A673 (cell line): ENCODE measurements at regions not wholly inside any gene's neighbourhood (a gene's known extent, or its start where the extent isn't known, plus 50 kb on each side); places are given as distances from the start of the nearest gene placed in this dataset.

Source experiments
- BruUV-seq: library from RNA; stranded (reverse); fragments of 400-500 nt; replicated peaks from 2 replicates; lab custom pipeline; 2021; lab: Mats Ljungman, UMichigan
- CTCF ChIA-PET: fragments of 300-600 bp; sonication (Branson Sonifier 250); formaldehyde crosslinking; loops from one replicate; lab custom pipeline; 2022; ENCODE audit warnings: antibody characterized with exemption; lab: Charles Lee
- POLR2A ChIA-PET: fragments of 300-600 bp; sonication (Branson Sonifier 250); formaldehyde crosslinking; loops from one replicate; lab custom pipeline; 2022; ENCODE audit warnings: antibody characterized with exemption; ENCODE audit not compliant: low non-redundant PET; lab: Charles Lee
- DNase-seq: peaks from one replicate; pipeline ENCODE4 v3.0.0-alpha.2; 2015; ENCODE audit warnings: low spot score
- H3K27ac ChIP-seq: fragments of 200-600 bp; sonication (generic); 2 replicates; pipeline ENCODE4 v1.5.1; 2016; ENCODE audit warnings: mixed run types, low read depth, mild to moderate bottlenecking, mixed read lengths, antibody characterized with exemption, low read length; ENCODE audit not compliant: poor library complexity, severe bottlenecking
- H3K27me3 ChIP-seq: fragments of 200-600 bp; sonication (generic); replicated peaks from 2 replicates; pipeline ENCODE4 v1.6.1; 2017; ENCODE audit warnings: mixed run types, low read depth, mild to moderate bottlenecking, mixed read lengths, antibody characterized with exemption, low read length; ENCODE audit not compliant: insufficient read depth, poor library complexity
- H3K36me3 ChIP-seq: fragments of 200-600 bp; sonication (generic); 2 replicates; pipeline ENCODE4 v1.6.1; 2016; ENCODE audit warnings: mixed run types, mild to moderate bottlenecking, mixed read lengths, antibody characterized with exemption, low read length; ENCODE audit not compliant: insufficient read depth, poor library complexity, severe bottlenecking
- H3K4me1 ChIP-seq: fragments of 200-600 bp; sonication (generic); 2 replicates; pipeline ENCODE4 v1.6.1; 2017; ENCODE audit warnings: mixed run types, mild to moderate bottlenecking, mixed read lengths, antibody characterized with exemption, low read length; ENCODE audit not compliant: insufficient read depth, poor library complexity, severe bottlenecking
- H3K4me3 ChIP-seq: fragments of 200-600 bp; sonication (generic); 2 replicates; pipeline ENCODE4 v1.5.1; 2016; ENCODE audit warnings: low read depth, mixed run types, mild to moderate bottlenecking, mixed read lengths, low read length; ENCODE audit not compliant: poor library complexity, severe bottlenecking
- H3K9me3 ChIP-seq: fragments of 200-600 bp; sonication (generic); 2 replicates; pipeline ENCODE4 v1.6.1; 2016; ENCODE audit warnings: mixed run types, low read depth, mild to moderate bottlenecking, mixed read lengths, antibody characterized with exemption, low read length; ENCODE audit not compliant: poor library complexity, severe bottlenecking
- CTCF ChIP-seq: fragments of 300-800, 200-600 bp; sonication (generic); conservative IDR thresholded peaks from 2 replicates; pipeline ENCODE4 v1.5.1; 2017; ENCODE audit warnings: low read depth, mild to moderate bottlenecking, antibody characterized with exemption, low read length, moderate library complexity, mixed read lengths
- EZH2 ChIP-seq: fragments of 200-600 bp; sonication (generic); IDR thresholded peaks from 2 replicates; pipeline ENCODE4 v1.6.1; 2017; ENCODE audit warnings: borderline replicate concordance, low read depth, mild to moderate bottlenecking, mixed read lengths, antibody characterized with exemption, low read length; ENCODE audit not compliant: poor library complexity, severe bottlenecking
- intact Hi-C: fragments of 100-400 bp; cut with micrococcal nuclease; formaldehyde crosslinking; loops from one replicate; pipeline ENCODE4 v1.10.0; 2022; ENCODE audit not compliant: unreplicated experiment

- H3K4me1 ChIP-seq = no peaks in the 10 kb centered on the region
- no peak for DNase-seq
- ChIA-PET POLR2A (no interaction called here), CTCF (no interaction called here)
- H3K4me3 ChIP-seq = no peak overlapping the region
- no peak overlapping the region for H3K27ac ChIP-seq
- intact Hi-C loops = no loop called here
- peaks cover 99% of the 10 kb centered on the region for H3K27me3 ChIP-seq
- no peaks in the 10 kb centered on the region for H3K36me3 ChIP-seq
- no TSS peak for BruUV-seq
- H3K9me3 ChIP-seq = no peaks in the 10 kb centered on the region
- TF ChIP-seq CTCF = no peak
- TF ChIP-seq EZH2 = no peak
Measured at GRCh38 chr1:217135987-217136894, 413.0 kb upstream of the ESRRG start.

GRCh38 chr1:217135569-217135915 lies 412.3 kb upstream of the ESRRG start:
- CTCF ChIA-PET = no interaction called here

GRCh38 chr1:217134857-217135568 lies 411.8 kb upstream of the ESRRG start:
- no peak overlapping the region for H3K27ac ChIP-seq
- BruUV-seq = no TSS peak
- no peaks in the 10 kb centered on the region for H3K4me1 ChIP-seq
- peak; percentile 15 for TF ChIP-seq EZH2
- no peak for TF ChIP-seq CTCF
- ChIA-PET CTCF (no interaction called here), POLR2A (no interaction called here)
- H3K4me3 ChIP-seq = no peak overlapping the region
- no peak for DNase-seq
- peaks cover 98% of the 10 kb centered on the region for H3K27me3 ChIP-seq
- no peaks in the 10 kb centered on the region for H3K36me3 ChIP-seq
- H3K9me3 ChIP-seq = no peaks in the 10 kb centered on the region
- intact Hi-C loops = no loop called here

More at GRCh38 chr1:217135569-217135915, 412.3 kb upstream of the ESRRG start:
- BruUV-seq = no TSS peak
- peaks cover 99% of the 10 kb centered on the region for H3K27me3 ChIP-seq
- H3K4me1 ChIP-seq = no peaks in the 10 kb centered on the region
- no peak overlapping the region for H3K27ac ChIP-seq
- POLR2A ChIA-PET = no interaction called here
- intact Hi-C loops = no loop called here
- no peaks in the 10 kb centered on the region for H3K36me3 ChIP-seq
- no peak for DNase-seq
- TF ChIP-seq EZH2 (peak; percentile 71), CTCF (no peak)
- H3K9me3 ChIP-seq = no peaks in the 10 kb centered on the region
- no peak overlapping the region for H3K4me3 ChIP-seq
